ENCODE measurements at regions not wholly inside any gene's neighbourhood (a gene's known extent, or its start where the extent isn't known, plus 50 kb on each side); places are given as distances from the start of the nearest gene placed in this dataset.

- H3K27ac ChIP-seq (ENCODE audit: low read length): no peak overlapping the region
- H3K27me3 ChIP-seq (ENCODE audit: low read depth, low read length): no peaks in the 10 kb centered on the region
- no peaks in the 10 kb centered on the region for H3K9me3 ChIP-seq (ENCODE audit: control insufficient read depth in 1 of 2, low read length in 2 of 2)
- H3K4me3 ChIP-seq (ENCODE audit: low read depth in 1 of 2, low read length in 2 of 2): no peak overlapping the region
- H3K4me1 ChIP-seq (ENCODE audit: control insufficient read depth in 1 of 2, insufficient read depth in 2 of 2, low read length in 2 of 2): no peaks in the 10 kb centered on the region
- H3K36me3 ChIP-seq (ENCODE audit: control insufficient read depth in 1 of 2, insufficient read depth in 2 of 2, low read length in 2 of 2): no peaks in the 10 kb centered on the region
These were observed 451.1 kb upstream of the SOX5 start for GRCh38 chr12:24400533-24400932.

GRCh38 chr12:24398605-24399004, 449.1 kb upstream of the SOX5 start:
- H3K4me3 ChIP-seq (ENCODE audit: low read depth in 1 of 2, low read length in 2 of 2): no peak overlapping the region
- no peaks in the 10 kb centered on the region for H3K9me3 ChIP-seq (ENCODE audit: control insufficient read depth in 1 of 2, low read length in 2 of 2)
- H3K27ac ChIP-seq (ENCODE audit: low read length): no peak overlapping the region
- H3K36me3 ChIP-seq (ENCODE audit: control insufficient read depth in 1 of 2, insufficient read depth in 2 of 2, low read length in 2 of 2): no peaks in the 10 kb centered on the region
- no peaks in the 10 kb centered on the region for H3K4me1 ChIP-seq (ENCODE audit: control insufficient read depth in 1 of 2, insufficient read depth in 2 of 2, low read length in 2 of 2)
- H3K27me3 ChIP-seq (ENCODE audit: low read depth, low read length): no peaks in the 10 kb centered on the region

DNA sequence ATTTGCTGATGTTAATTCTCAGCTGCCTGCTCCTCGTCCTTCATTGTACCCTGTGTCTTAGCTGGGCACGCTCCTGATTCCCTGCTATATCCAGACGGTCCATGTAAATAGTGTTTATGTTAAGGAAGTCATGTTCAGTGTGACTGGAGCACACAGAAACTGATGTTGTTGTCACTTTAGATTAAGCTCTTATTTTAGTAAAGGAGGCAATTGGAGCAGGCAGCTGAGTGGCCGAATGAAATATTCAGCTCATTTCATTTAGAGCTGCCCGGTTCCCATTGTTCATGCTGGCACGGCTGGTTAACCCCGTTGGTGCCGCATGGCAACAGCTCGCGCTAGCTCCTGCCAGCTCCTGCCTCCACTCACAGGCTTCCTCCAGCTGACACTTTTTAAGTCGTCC, 446.8 kb upstream of the SOX5 start:
- Histone ChIP-seq H3K27ac (ENCODE audit: low read length) (no peak overlapping the region), H3K27me3 (ENCODE audit: low read depth, low read length) (no peaks in the 10 kb centered on the region), H3K36me3 (ENCODE audit: control insufficient read depth in 1 of 2, insufficient read depth in 2 of 2, low read length in 2 of 2) (no peaks in the 10 kb centered on the region), H3K9me3 (ENCODE audit: control insufficient read depth in 1 of 2, low read length in 2 of 2) (no peaks in the 10 kb centered on the region), H3K4me3 (ENCODE audit: low read depth in 1 of 2, low read length in 2 of 2) (no peak overlapping the region), H3K4me1 (ENCODE audit: control insufficient read depth in 1 of 2, insufficient read depth in 2 of 2, low read length in 2 of 2) (no peaks in the 10 kb centered on the region)

DNA sequence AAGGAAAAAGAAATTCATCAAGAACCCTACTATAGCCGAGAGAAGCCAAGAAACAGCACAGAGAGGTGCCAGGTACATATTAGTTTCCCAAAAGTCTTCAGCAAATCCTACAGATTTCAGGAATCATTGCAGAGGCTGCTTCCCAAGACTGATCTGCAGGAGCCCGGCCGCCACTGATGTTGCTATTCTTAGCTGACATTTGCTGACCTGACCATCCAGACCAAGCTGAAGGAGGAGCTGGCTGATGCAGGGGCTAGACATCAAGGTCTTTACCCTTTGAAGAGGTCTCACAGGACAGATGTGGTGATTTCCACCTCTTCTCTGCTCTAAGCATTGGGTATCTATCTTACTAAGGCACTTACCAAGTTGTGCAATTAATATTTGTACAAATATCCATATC, 444.8 kb upstream of the SOX5 start:
- no peaks in the 10 kb centered on the region for H3K36me3 ChIP-seq (ENCODE audit: control insufficient read depth in 1 of 2, insufficient read depth in 2 of 2, low read length in 2 of 2)
- H3K27ac ChIP-seq (ENCODE audit: low read length): no peak overlapping the region
- H3K27me3 ChIP-seq (ENCODE audit: low read depth, low read length): no peaks in the 10 kb centered on the region
- H3K4me3 ChIP-seq (ENCODE audit: low read depth in 1 of 2, low read length in 2 of 2): no peak overlapping the region
- H3K9me3 ChIP-seq (ENCODE audit: control insufficient read depth in 1 of 2, low read length in 2 of 2): peaks cover 0 to 9% of the 10 kb centered on the region in 2 donors
- H3K4me1 ChIP-seq (ENCODE audit: control insufficient read depth in 1 of 2, insufficient read depth in 2 of 2, low read length in 2 of 2): no peaks in the 10 kb centered on the region

DNA sequence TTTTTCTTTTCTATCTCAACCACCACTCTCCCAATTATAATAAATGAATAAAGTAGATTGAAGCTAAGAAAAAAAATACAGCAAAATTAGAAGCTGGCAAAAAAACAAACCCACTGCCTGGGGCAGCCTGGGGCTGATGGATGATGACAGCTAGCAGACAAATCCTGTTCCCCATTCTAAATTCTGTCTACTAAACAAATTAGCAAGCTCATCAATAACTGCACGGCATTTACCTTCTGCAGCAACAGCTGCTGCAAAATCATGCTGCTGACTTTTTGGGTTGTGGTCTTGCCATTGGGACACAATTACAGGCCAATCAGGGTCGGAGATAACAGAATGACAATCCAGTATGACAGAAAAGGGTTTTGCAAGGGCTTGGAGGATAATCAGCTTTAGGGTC, 443.6 kb upstream of the SOX5 start:
- no peak overlapping the region for H3K27ac ChIP-seq (ENCODE audit: low read length)
- no peak overlapping the region for H3K4me3 ChIP-seq (ENCODE audit: low read depth in 1 of 2, low read length in 2 of 2)
- no peaks in the 10 kb centered on the region for H3K4me1 ChIP-seq (ENCODE audit: control insufficient read depth in 1 of 2, insufficient read depth in 2 of 2, low read length in 2 of 2)
- peaks cover 0 to 9% of the 10 kb centered on the region in 2 donors for H3K9me3 ChIP-seq (ENCODE audit: control insufficient read depth in 1 of 2, low read length in 2 of 2)
- no peaks in the 10 kb centered on the region for H3K27me3 ChIP-seq (ENCODE audit: low read depth, low read length)
- no peaks in the 10 kb centered on the region for H3K36me3 ChIP-seq (ENCODE audit: control insufficient read depth in 1 of 2, insufficient read depth in 2 of 2, low read length in 2 of 2)

DNA sequence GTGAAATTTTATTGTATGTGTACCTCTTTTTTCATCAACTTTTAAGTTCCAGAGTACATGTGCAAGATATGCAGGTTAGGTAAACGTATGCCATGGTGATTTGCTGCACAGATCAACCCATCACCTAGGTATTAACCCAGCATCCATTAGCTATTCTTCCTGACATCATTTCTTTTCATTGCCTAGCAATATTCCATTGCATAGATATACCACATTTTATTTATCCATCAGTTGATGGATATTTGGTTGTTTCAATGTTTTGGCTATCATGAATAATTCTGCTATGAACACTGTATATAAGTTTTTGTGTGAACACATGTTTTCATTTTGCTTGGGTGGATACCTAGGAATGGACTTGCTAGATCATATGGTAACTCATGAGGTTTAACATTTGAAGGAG, 439.9 kb upstream of the SOX5 start:
- no peak overlapping the region for H3K4me3 ChIP-seq (ENCODE audit: low read depth in 1 of 2, low read length in 2 of 2)
- H3K4me1 ChIP-seq (ENCODE audit: control insufficient read depth in 1 of 2, insufficient read depth in 2 of 2, low read length in 2 of 2): no peaks in the 10 kb centered on the region
- peaks cover 0 to 9% of the 10 kb centered on the region in 2 donors for H3K9me3 ChIP-seq (ENCODE audit: control insufficient read depth in 1 of 2, low read length in 2 of 2)
- H3K27ac ChIP-seq (ENCODE audit: low read length): no peak overlapping the region
- no peaks in the 10 kb centered on the region for H3K36me3 ChIP-seq (ENCODE audit: control insufficient read depth in 1 of 2, insufficient read depth in 2 of 2, low read length in 2 of 2)
- H3K27me3 ChIP-seq (ENCODE audit: low read depth, low read length): no peaks in the 10 kb centered on the region

DNA sequence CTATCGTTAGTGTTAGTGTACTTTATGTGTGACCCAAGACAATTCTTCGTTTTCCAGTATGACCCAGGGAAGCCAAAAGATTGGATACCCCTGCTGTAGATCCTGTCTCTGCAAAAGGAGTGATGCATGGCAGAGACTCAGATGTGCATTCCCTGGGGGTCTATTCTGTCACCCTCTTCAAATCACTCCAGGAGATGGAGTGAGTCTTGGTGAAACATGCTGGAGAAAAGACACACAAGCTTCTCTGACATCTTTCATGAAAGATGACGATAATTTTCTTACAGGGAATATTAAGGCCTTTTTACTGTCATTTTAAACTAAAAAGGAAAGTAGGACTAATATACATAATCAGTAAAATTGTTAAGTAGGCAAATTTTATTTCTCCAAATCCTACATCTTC, 437.9 kb upstream of the SOX5 start:
- no peak overlapping the region for H3K27ac ChIP-seq (ENCODE audit: low read length)
- no peak overlapping the region for H3K4me3 ChIP-seq (ENCODE audit: low read depth in 1 of 2, low read length in 2 of 2)
- no peaks in the 10 kb centered on the region for H3K27me3 ChIP-seq (ENCODE audit: low read depth, low read length)
- H3K9me3 ChIP-seq (ENCODE audit: control insufficient read depth in 1 of 2, low read length in 2 of 2): peaks cover 0 to 9% of the 10 kb centered on the region in 2 donors
- H3K4me1 ChIP-seq (ENCODE audit: control insufficient read depth in 1 of 2, insufficient read depth in 2 of 2, low read length in 2 of 2): no peaks in the 10 kb centered on the region
- H3K36me3 ChIP-seq (ENCODE audit: control insufficient read depth in 1 of 2, insufficient read depth in 2 of 2, low read length in 2 of 2): no peaks in the 10 kb centered on the region

- H3K27ac ChIP-seq (ENCODE audit: low read length): no peak overlapping the region
- H3K4me1 ChIP-seq (ENCODE audit: control insufficient read depth in 1 of 2, insufficient read depth in 2 of 2, low read length in 2 of 2): no peaks in the 10 kb centered on the region
- no peaks in the 10 kb centered on the region for H3K27me3 ChIP-seq (ENCODE audit: low read depth, low read length)
- peaks cover 0 to 9% of the 10 kb centered on the region in 2 donors for H3K9me3 ChIP-seq (ENCODE audit: control insufficient read depth in 1 of 2, low read length in 2 of 2)
- H3K36me3 ChIP-seq (ENCODE audit: control insufficient read depth in 1 of 2, insufficient read depth in 2 of 2, low read length in 2 of 2): no peaks in the 10 kb centered on the region
- H3K4me3 ChIP-seq (ENCODE audit: low read depth in 1 of 2, low read length in 2 of 2): no peak overlapping the region
These were observed 437.4 kb upstream of the SOX5 start for GRCh38 chr12:24386836-24387235.

GRCh38 chr12:24381790-24382189, 432.3 kb upstream of the SOX5 start:
- no peaks in the 10 kb centered on the region for H3K36me3 ChIP-seq (ENCODE audit: control insufficient read depth in 1 of 2, insufficient read depth in 2 of 2, low read length in 2 of 2)
- peaks cover 0 to 15% of the 10 kb centered on the region in 2 donors for H3K4me1 ChIP-seq (ENCODE audit: control insufficient read depth in 1 of 2, insufficient read depth in 2 of 2, low read length in 2 of 2)
- H3K9me3 ChIP-seq (ENCODE audit: control insufficient read depth in 1 of 2, low read length in 2 of 2): no peaks in the 10 kb centered on the region
- H3K27ac ChIP-seq (ENCODE audit: low read length): no peak overlapping the region
- no peaks in the 10 kb centered on the region for H3K27me3 ChIP-seq (ENCODE audit: low read depth, low read length)
- H3K4me3 ChIP-seq (ENCODE audit: low read depth in 1 of 2, low read length in 2 of 2): no peak overlapping the region

GRCh38 chr12:24379861-24380521, 430.5 kb upstream of the SOX5 start:
- Histone ChIP-seq H3K4me3 (ENCODE audit: low read depth in 1 of 2, low read length in 2 of 2) (no peak overlapping the region), H3K4me1 (ENCODE audit: control insufficient read depth in 1 of 2, insufficient read depth in 2 of 2, low read length in 2 of 2) (peaks cover 0 to 15% of the 10 kb centered on the region in 2 donors), H3K36me3 (ENCODE audit: control insufficient read depth in 1 of 2, insufficient read depth in 2 of 2, low read length in 2 of 2) (no peaks in the 10 kb centered on the region), H3K27ac (ENCODE audit: low read length) (no peak overlapping the region), H3K27me3 (ENCODE audit: low read depth, low read length) (no peaks in the 10 kb centered on the region), H3K9me3 (ENCODE audit: control insufficient read depth in 1 of 2, low read length in 2 of 2) (no peaks in the 10 kb centered on the region)

- no peaks in the 10 kb centered on the region for H3K9me3 ChIP-seq (ENCODE audit: control insufficient read depth in 1 of 2, low read length in 2 of 2)
- no peaks in the 10 kb centered on the region for H3K27me3 ChIP-seq (ENCODE audit: low read depth, low read length)
- no peak overlapping the region for H3K27ac ChIP-seq (ENCODE audit: low read length)
- H3K4me1 ChIP-seq (ENCODE audit: control insufficient read depth in 1 of 2, insufficient read depth in 2 of 2, low read length in 2 of 2): peaks cover 0 to 15% of the 10 kb centered on the region in 2 donors
- H3K4me3 ChIP-seq (ENCODE audit: low read depth in 1 of 2, low read length in 2 of 2): no peak overlapping the region
- no peaks in the 10 kb centered on the region for H3K36me3 ChIP-seq (ENCODE audit: control insufficient read depth in 1 of 2, insufficient read depth in 2 of 2, low read length in 2 of 2)
These were observed 430.0 kb upstream of the SOX5 start for GRCh38 chr12:24379433-24379832.
